SK-N-MC (cell line): ENCODE measurements at regions not wholly inside any gene's neighbourhood (a gene's known extent, or its start where the extent isn't known, plus 50 kb on each side); places are given as distances from the start of the nearest gene placed in this dataset.

Experiments
- DNase-seq: peaks from one replicate; pipeline ENCODE4 v3.0.0-alpha.2; 2011; ENCODE audit warnings: low read depth, low spot score
- H3K27ac ChIP-seq: fragments of 200-600 bp; sonication (generic); 2 replicates; pipeline ENCODE4 v1.5.1; 2016; ENCODE audit warnings: mixed run types
- H3K36me3 ChIP-seq: fragments of 200-600 bp; sonication (generic); 2 replicates; pipeline ENCODE4 v1.6.1; 2017; ENCODE audit warnings: antibody characterized with exemption, low read length, mixed read lengths; ENCODE audit not compliant: insufficient read depth
- H3K4me3 ChIP-seq: fragments of 200-600 bp; sonication (generic); 2 replicates; pipeline ENCODE4 v1.5.1; 2016
- H3K9ac ChIP-seq: fragments of 200-600 bp; sonication (generic); 2 replicates; pipeline ENCODE4 v1.8.0; 2017; ENCODE audit warnings: mixed run types, mixed read lengths; ENCODE audit not compliant: insufficient read length
- H3K9me3 ChIP-seq: fragments of 200-600 bp; sonication (generic); 2 replicates; pipeline ENCODE4 v1.6.1; 2017; ENCODE audit warnings: low read depth, mild to moderate bottlenecking, antibody characterized with exemption, low read length, moderate library complexity, mixed read lengths
- EZH2 ChIP-seq: fragments of 200-600 bp; sonication (generic); IDR thresholded peaks from one replicate; pipeline ENCODE4 v1.6.1; 2017; ENCODE audit warnings: antibody characterized with exemption
- FOXP2 ChIP-seq: optimal IDR thresholded peaks from 2 replicates; pipeline ENCODE3; 2011; ENCODE audit warnings: mild to moderate bottlenecking, moderate library complexity; ENCODE audit not compliant: insufficient read depth; ENCODE audit errors: extremely low read length, control extremely low read depth
- POLR2AphosphoS5 ChIP-seq: IDR thresholded peaks from 2 replicates; pipeline ENCODE4 v1.6.1; 2012; ENCODE audit warnings: mild to moderate bottlenecking, low read depth, low read length, borderline replicate concordance

- Histone ChIP-seq H3K27ac (no peak overlapping the region), H3K36me3 (no peaks in the 10 kb centered on the region), H3K9ac (no peak overlapping the region), H3K9me3 (no peaks in the 10 kb centered on the region), H3K4me3 (no peak overlapping the region)
- DNase-seq = no peak
- TF ChIP-seq FOXP2 (no peak), POLR2AphosphoS5 (no peak), EZH2 (no peak)
Observed at GRCh38 chr1:67627906-67628305, 57.1 kb upstream of the GADD45A start.

DNA sequence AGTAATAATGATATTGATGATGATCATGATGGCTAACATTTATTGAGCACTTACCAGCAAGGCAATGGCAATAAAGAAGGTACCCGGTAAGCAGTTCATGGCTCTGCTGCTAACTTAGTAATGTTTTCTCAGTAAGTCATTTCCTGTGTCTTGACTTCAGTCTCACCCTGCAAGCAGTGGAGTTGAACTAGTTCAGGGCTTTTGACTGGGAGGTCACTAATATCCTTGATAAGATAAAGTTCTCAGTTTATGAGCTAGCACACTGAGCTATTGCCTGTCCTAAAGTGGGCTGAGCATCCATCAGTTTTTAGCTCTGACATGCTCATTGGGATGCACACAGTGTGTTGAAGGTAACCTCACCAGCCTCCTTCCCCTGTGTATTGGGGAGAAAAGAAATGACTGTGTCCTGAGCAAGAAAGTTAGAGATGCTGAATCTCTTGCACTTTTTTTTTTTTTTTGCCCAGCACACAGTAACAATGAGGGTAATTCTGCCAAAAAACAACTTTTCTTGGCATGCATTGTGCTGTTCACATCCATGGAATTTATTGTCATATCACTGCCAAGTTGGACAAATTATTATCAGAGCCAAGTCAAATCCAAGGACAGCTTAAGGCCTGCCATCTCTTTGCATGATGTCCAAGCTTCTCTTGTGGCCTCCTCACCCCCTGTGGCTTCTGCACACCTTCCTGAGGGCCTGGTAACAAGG, 55.5 kb upstream of the GADD45A start:
- no peaks in the 10 kb centered on the region for H3K9me3 ChIP-seq
- TF ChIP-seq POLR2AphosphoS5 (no peak), FOXP2 (no peak), EZH2 (no peak)
- H3K9ac ChIP-seq = no peak overlapping the region
- H3K27ac ChIP-seq = no peak overlapping the region
- no peaks in the 10 kb centered on the region for H3K36me3 ChIP-seq
- no peak overlapping the region for H3K4me3 ChIP-seq
- no peak for DNase-seq

GRCh38 chr1:67630438-67631045, 54.5 kb upstream of the GADD45A start:
- Histone ChIP-seq H3K4me3 (no peak overlapping the region), H3K9me3 (no peaks in the 10 kb centered on the region), H3K36me3 (no peaks in the 10 kb centered on the region), H3K9ac (no peak overlapping the region), H3K27ac (no peak overlapping the region)
- no peak for DNase-seq
- no peak for TF ChIP-seq FOXP2
- no peak for TF ChIP-seq EZH2
- no peak for TF ChIP-seq POLR2AphosphoS5

DNA sequence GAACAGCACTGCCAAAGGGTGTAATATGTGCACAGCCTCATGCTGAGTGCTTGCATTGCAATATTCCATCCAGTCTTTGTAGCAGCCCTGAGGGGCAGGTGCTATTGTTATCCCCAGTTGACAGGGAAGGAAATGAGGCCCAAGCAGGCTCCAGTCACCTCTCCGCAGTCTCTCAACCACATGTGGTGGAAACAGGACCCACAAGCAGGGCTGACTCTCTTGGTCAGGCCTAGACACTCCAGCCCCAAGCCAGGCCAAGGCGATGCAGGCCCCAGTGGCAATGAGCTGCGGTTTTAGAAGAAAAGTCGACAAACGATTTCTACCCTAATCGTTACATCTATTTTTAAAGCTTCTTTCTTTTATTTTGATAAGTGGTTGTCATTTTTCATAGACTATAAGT, 52.6 kb upstream of the GADD45A start:
- no peaks in the 10 kb centered on the region for H3K9me3 ChIP-seq
- no peak for DNase-seq
- TF ChIP-seq EZH2 (no peak), POLR2AphosphoS5 (no peak), FOXP2 (no peak)
- no peak overlapping the region for H3K9ac ChIP-seq
- no peaks in the 10 kb centered on the region for H3K36me3 ChIP-seq
- H3K4me3 ChIP-seq = no peak overlapping the region
- H3K27ac ChIP-seq = no peak overlapping the region

DNA sequence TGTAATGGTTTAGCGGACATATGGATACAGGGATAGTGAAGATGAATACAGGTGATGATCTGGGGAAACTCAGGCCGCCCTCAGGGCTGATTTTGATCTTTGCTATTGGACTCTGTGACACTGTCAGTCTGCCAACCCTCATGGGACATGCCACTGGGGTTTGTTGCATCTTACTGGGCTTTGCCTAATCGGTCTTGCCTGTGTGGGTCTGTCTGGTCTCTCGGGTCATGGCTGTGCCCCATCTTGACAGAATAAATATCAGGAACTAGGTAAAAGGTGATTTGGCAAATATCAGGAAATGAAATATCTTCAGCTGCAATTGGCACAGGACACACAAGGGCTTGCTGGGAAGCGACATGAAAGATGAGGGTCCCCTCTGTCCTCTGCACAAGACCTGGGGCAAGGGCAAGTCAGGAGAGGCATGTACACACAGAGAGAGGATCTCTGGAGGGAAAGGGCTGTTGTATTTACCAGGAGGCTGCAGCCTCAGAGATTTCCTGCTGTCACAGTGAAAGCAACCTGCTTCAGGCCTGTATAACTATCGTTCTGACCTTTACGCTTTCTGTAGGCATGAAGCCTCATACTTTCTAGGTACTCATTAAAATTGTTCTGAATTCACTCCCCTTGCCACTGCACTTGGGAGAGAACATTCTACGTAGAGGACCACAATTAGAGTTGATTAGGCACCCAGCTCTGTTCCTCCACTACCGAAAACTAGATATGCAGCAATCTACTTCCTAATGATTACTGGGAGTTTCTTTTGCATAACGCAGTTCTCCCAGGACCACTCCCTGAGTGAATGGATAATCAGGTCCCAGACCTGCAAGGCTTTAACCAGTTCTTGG, 52.0 kb upstream of the GADD45A start:
- Histone ChIP-seq H3K9me3 (no peaks in the 10 kb centered on the region), H3K27ac (no peak overlapping the region), H3K36me3 (no peaks in the 10 kb centered on the region), H3K4me3 (no peak overlapping the region), H3K9ac (no peak overlapping the region)
- TF ChIP-seq POLR2AphosphoS5 = no peak
- no peak for TF ChIP-seq FOXP2
- no peak for TF ChIP-seq EZH2
- no peak for DNase-seq

DNA sequence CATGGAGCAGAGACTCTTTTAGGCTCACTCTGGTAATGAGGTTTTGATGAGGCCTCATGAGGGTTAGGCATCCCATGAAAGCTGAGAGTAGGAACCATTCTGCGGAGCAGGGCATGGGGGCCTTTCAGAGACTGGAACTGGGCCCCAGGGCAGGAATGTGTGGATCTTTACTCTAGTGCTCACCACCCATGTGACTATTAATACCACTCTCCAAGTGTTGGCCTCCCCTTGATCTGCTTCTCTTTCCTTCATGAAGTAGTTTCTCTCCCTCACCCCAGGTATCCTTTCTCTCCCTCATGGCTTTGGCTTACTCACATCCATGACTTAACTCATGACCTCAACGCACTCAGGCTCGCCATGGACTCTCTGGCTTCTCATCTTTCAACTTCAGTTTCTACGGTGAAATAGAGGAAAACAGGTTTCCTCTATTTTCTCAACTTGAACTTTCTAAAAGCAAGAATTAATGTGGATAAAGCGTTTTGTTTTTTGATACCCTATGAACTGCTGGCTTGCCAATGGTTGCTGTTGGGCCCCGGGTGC, 50.5 kb upstream of the GADD45A start:
- Histone ChIP-seq H3K4me3 (no peak overlapping the region), H3K9me3 (no peaks in the 10 kb centered on the region), H3K27ac (no peak overlapping the region), H3K36me3 (no peaks in the 10 kb centered on the region), H3K9ac (no peak overlapping the region)
- TF ChIP-seq POLR2AphosphoS5 (no peak), EZH2 (no peak), FOXP2 (no peak)
- no peak for DNase-seq

- Histone ChIP-seq H3K9ac (no peak overlapping the region), H3K4me3 (no peak overlapping the region), H3K36me3 (no peaks in the 10 kb centered on the region), H3K27ac (no peak overlapping the region), H3K9me3 (no peaks in the 10 kb centered on the region)
- TF ChIP-seq FOXP2 = no peak
- DNase-seq = no peak
Observed at GRCh38 chr1:67635055-67635809, 49.8 kb upstream of the GADD45A start.
